HG02884 (cell line): ENCODE measurements at regions not wholly inside any gene's neighbourhood (a gene's known extent, or its start where the extent isn't known, plus 50 kb on each side); places are given as distances from the start of the nearest gene placed in this dataset.
"Not testable (repeated sequence)": the region's sequence is repeated elsewhere in the genome, so short reads cannot be mapped to it uniquely, and the experiment has no call there.

Experiments
- ATAC-seq: cut with Tn5 transposase; IDR thresholded peaks from one replicate; pipeline ENCODE4 v1.9.1; 2021; ENCODE audit warnings: mild to moderate bottlenecking, moderate library complexity; ENCODE audit not compliant: unreplicated experiment

DNA sequence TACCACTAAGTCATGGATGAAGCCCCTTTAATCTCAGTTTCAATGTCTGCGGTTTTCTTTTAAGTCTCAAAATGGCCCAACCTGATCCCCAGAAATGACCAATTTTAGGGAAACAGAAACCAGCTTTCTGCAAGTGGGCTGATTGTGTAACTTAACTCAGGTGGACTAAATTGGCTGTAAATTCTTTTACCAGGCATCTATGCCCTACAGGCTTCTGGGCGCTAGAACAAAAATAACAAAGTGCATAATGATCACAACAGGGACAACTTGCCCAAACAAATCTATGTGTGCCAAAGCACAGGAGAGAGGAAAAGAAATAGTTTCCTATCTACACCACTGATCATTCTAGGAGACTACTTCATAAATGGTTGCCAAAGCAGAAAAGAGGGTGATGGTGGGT, 112.3 kb upstream of the SETBP1 start:
- no peak for ATAC-seq

DNA sequence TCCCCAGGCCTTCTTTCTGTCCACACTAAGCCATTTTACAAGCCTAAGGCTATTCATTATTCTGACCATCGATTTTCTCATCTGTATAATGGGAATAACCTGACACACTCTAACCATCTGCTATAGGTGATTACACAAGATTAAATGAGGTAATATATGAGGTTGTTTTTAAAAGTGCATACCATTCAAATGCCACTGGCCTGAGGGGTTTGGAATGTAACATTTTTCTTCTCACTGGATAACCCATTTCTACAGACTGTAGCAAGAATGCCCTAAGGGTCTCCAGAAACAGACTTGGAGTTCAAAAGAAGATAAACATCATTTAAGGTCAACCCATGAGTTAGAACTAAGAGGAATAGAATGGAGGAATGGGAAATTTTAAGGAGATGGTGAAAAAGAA, 111.7 kb upstream of the SETBP1 start:
- no peak for ATAC-seq

DNA sequence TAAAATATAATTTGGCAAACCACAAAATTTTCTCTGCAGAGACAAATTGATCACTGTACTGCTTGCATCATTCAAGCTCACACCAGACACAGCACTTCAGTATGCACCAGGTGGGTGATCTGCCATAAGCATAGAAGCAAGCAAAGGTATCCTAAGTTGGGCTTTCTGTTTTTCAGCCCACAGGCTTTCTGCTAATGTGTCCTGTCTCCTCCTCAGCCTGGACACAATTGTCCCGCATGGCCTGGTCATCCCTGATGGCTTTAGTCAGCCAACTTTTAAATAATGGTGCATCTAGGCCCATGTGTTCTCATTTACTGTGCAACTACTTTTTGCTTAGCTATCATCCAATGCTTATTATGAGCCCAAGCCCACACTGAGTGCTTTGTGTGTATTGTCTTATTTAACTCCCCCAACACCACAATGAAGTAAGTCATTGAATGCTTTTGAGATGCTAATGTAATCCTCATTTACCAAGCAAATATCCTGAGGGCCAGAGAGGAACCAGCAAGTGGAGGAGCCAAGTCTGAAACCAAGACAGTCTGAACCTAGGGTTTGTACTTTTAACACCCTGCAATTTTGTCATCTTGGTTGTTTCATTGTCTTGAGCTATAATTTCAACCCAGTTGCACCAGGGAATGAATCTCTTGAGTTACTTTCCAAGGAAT, 111.2 kb upstream of the SETBP1 start:
- no peak for ATAC-seq

DNA sequence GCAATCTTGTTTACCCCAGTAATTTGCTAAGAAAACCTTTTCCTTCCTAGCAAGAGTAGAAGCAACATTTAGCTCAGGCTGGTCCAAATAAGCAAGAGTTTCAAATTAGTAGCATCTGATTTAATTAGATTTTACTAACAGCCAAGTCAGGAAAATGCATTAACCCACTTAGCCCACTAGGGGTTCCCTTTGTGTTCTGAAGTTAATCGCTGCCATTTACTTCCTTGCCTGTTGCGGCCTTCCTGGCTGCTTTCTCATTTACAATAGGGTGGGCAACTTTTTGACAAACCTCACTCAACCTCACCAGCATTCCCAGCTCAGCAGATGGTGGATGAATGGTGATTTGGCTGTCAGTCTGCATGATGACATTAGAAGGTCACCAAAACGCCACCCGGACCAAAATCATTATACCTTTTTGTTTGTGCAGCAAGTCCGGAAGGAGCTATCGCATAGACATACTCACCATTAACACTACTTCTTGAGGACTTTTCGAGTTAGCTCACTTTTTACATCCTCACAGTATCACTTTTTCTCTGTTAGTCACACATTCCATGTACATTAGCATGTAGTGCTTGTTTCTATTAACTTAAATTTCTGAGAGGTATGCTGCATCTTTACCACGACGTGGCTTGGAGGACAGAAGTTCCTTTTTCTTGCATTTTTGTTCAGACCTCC, 101.5 kb upstream of the SETBP1 start:
- peak; percentile 66 for ATAC-seq

DNA sequence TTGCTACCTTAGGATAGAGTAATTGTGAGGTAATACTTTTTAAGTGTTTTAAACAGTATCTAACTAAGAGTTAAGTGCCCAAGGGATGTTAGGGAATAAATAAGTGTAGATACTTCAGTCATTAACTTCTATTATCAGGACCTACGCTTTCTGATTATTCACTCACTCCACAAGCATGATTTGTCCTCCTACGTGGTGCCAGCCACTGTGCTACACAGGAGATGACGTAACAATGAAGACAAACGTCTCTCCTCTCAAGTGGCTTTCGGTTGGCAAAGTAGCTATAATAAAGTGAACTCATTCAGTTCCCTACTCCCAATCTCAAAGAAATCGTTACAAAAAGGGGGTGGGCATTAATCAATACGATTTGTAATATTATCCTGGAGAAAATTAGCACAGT, 100.9 kb upstream of the SETBP1 start:
- ATAC-seq, result no peak

DNA sequence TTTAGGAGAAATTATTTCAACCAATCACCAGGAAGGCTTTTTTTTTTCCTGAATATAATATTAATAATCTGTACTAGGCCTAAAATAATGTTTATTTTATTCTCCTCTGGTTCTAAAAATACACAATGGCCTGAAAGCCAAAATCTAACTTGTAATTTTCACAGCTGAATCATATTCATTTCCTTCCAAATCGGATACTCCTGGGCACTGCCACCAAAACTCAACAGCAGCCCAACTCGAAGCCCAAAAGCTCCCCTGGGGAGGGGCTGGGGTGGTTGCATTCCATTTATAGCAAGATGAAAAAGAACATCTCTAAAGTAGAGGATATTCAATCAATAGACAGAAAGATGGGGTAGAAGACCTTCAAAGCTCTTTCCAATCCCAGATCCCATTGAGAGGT, 100.5 kb upstream of the SETBP1 start:
- no peak for ATAC-seq

DNA sequence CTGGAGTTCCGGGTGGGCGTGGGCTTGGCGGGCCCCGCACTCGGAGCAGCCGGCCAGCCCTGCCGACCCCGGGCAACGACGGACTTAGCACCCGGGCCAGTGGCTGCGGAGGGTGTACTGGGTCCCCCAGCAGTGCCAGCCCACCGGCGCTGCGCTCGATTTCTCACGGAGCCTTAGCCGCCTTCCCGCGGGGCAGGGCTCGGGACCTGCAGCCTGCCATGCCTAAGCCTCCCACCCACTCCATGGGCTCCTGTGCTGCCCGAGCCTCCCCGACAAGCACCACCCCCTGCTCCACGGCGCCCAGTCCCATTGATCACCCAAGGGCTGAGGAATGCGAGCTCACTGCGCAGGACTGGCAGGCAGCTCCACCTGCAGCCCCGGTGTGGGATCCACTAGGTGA, 99.9 kb upstream of the SETBP1 start:
- not testable (repeated sequence) for ATAC-seq

DNA sequence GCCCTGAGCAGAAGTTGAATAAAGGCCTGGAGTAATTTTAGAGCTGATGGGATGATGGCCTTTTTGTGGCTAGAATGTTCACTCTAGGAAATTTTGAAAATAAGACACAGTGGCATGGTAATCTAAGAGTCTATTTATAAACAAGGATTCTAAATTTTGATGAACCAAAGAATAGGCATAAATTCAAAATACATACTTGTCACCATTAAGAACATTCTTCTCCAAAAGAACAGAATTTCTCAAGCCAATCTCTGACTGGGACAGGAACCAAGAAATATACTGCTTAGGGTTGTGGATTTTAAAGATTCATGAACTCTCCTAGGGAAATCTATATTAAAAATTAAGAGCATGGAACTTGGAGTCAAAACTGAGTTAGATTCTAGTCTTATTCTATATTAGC, 98.2 kb upstream of the SETBP1 start:
- no peak for ATAC-seq

DNA sequence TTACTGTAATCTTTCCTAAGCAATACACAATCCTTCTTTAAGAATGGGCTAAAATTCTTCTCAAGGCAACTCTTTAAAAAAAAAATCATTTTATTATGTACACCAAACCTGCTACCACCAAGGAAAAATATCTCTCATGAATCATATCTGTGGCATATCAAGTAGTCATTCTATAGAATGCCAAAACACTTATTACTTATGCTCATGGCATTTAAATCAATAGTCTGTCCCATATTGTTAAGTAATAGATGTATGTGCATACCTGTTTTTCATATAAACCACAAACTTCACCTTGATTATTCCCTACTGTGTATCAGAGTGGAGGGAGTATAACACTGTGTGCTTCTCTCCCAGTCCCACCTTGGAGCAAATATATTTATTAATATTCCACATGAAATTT, 95.8 kb upstream of the SETBP1 start:
- ATAC-seq, result no peak

DNA sequence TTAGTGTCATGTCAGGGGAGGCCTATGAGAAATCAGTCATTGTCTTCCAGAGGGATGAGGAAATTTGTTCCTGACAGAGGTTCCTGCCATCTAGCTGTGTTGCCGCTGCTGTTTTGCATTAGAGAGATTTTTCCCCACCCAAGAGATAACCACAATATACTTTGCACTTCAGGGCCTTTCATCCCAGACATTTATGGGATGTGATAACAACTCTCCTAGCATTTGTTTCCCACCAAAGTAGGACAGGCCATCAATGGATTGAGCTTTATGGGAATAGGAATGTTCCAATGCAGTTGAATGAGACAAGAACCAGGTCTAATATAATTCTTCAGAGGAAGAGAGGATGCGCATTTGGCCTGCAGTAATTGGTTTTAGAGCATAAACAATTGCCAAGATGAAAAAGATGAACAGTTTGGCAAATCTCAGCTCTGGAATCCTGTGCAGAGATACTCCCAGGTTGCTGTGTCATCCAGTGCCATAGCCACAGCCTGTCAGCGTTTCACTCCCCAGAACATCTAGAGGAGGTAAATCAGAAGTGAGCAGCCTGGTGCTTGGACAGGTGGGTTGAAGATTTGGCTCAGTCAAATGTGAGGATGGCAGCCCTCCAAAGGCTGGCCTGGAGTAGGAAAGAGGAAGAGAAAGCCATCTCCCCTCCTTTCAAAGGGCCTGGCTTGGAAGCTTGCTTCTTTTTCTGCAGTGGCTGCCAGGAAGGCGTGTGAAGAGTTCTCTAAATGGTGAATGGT, 93.7 kb upstream of the SETBP1 start:
- no peak for ATAC-seq

DNA sequence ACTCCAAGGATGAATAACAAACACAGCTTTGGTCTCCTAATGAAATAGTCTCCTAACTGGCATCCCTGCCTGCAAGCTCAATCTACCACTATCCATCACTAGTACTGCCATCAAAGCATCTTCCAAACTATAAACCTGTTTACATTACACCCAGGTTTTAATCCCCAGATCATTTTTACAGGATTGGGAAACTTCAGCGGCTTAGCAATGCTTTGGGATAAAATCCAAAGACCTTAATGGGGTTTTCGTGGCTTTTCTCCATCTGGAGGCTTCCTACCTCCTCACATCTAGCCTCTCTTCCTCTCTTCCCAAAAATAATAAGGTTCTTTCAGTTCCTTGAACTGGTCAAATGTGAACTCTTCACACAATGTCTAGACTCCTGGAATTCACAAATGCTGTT, 92.2 kb upstream of the SETBP1 start:
- ATAC-seq, result no peak

DNA sequence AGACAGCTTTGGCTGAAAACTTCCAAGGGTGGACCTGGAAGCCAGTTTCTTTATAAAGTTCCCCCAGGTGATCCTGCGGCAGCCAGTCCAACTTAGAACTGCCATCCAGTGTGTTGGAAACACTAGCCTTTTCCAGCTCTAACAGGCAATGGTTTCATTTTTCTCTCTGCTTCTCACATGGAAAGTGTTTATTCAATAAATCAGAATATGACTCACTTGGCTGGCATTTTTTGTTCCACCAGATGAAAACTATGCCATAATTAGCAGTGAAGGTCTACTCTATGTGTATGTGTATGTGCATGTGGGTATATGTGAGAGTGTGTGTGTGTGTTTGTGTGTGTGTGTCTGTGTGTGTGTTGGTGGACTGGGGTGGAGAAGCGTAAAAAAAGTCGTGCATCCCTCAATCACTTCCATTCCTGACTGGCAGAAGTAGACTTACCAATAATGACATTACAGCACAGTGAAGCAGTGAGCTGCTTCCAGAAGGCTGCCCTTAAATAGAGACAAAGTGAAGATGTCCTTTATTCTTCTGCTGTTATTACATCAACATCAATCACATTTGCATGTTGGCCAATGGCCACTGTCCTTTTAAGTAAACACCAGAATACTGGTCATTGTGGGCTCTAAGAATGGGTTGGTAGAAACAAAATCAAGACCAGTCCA, 90.9 kb upstream of the SETBP1 start:
- ATAC-seq, result no peak

DNA sequence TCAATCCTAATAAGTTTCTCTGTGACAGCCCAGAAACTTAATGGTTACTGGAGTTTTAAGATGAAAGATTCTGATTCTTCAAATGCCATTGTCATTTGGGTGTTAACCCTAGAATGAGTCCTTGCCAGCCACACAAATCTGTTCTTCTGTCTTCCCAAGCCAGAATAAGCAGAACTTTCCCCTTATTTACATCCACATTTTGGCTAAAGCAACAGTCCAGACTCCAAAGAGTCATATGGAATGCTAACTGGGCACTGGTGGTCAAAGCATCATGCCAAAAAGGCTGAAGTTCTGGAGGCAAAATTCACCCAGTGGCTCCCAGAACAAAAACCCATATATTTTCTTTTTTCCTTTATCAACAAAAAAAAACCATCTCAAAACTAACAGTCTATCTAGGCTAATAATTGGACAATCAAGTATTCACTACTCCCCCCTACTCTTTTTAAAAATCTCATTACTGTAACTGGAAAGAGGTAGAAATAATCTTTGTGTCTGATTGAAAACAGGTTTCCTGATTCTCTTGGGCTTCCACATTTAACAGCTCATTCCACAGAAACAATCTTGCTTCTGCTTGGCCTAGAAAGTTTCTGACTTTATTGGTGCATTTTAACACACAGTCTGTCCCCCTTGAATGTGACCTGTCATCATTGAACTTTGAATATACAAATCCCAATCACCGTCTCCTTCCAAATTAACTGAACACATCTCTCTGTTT, 89.6 kb upstream of the SETBP1 start:
- no peak for ATAC-seq

DNA sequence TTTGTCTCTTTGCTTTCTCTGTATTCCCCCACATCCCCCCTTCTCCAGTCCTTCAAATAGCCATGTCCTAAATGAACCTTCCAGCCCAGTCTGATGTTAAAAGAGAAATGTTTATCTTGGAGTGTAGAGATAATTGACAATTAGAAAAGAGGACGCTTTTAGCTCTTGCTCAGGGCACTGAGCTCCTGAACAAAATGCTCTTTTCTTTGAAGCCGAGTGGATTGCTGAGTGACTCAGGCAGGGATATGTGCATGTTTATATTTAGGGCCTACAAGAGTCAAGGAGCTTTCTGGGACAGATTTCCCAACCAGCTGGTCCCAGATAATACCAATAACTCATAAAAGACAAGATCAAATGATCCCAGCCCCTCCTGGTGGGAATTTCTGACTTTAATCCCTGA, 88.0 kb upstream of the SETBP1 start:
- no peak for ATAC-seq

DNA sequence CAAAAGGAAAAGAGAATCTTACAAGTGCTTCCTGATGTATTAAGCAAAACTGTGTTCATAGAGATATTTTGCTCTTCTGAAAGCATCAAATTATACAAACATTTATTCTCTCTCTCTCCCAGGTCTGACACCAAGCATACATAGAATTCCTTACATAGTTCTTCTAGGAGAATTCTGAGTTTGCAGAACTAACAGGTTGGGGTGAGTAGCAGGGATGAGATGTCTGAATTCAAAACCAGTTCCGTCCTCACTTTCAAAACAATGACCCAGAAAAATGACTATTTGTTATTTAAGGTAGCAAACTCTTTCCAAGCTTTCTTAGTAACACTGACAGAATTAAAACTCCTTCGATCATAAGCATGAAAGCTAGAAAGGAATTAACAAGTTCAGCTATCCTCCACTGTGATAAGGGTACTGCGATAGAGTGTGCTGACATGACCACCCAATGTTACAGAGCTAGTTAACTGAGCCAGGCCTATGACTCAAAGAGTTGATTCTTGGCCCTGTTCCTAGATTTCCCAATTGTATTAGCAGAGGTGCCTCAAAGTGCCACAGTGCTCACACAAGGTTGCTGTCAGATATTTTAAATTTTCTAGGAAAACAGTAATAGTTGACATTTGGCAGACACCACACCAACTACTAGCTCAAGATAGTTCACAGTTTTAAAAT, 85.8 kb upstream of the SETBP1 start:
- no peak for ATAC-seq

DNA sequence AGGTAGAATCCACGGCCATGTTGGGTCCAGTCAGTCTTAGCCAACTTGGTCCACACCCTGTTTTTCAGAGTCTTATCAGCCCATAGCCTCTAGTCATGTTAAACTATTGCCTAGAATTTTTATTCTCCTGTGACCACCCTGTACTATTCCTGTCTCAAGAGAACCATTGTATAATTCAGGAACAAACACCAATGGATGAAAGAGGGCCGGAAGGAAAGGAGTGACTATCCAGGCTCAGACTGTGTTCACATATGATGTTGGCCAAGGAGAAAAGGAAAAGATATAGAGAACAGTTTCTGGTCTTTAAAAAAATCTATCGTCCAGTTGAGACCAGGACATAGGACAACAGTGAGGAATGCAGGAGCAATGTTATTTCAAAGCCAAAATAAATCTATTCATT, 82.9 kb upstream of the SETBP1 start:
- ATAC-seq, result no peak

DNA sequence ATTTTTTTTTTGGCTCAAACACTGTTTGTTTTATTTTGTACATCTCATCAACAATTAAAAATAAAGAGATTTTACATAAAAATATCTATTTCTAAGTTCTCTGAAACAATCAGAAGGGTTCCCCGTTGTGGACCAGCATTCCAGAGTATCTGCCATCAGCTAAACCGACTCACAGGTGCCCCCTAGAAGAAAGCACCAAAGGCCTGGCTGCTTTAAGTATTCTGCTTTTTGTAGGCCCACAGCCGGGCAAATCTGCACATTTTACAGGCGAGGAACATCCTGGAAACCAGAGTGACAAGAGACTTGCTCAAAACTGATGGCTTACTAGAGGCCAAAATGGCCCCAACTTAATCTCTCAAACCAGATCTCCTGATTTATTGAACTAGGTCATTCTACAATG, 82.2 kb upstream of the SETBP1 start:
- no peak for ATAC-seq

DNA sequence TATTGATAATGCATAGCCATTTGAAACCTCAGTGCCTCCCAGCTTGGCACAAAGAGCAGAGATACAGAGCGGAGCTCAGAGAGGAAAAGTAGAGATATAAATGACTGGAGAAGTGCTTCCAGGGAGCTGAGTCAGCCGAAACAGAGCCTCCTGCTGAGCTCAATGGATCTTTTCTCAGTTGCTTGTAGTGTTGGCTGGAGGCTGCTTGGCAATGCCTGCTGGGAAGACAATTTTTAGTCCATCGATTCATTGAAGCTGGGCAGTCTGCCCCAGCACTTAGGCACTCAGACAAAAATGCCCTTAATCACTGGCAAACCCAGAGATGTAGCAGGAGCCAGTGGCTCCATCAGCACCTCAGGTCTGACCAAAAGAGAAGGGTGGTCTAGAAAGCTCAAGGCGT, 81.3 kb upstream of the SETBP1 start:
- no peak for ATAC-seq

DNA sequence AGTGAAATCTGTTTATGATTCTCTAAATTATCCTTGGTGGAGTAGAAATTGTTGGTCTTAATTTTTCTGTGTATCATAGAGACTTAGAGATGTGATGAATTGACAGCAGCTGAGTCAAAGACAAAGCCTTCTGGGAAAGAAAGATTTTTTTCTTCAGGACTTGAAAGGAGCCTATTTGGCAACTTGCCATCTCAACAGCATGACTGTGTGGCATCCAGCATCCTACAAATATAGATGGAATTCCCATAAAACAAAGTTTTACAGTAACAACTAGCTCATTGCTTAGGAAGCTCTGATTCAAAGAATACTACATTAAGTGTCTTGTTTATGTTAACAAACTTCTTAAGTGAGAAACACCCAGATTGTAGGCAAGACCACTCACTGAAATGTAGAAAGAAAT, 79.2 kb upstream of the SETBP1 start:
- no peak for ATAC-seq

DNA sequence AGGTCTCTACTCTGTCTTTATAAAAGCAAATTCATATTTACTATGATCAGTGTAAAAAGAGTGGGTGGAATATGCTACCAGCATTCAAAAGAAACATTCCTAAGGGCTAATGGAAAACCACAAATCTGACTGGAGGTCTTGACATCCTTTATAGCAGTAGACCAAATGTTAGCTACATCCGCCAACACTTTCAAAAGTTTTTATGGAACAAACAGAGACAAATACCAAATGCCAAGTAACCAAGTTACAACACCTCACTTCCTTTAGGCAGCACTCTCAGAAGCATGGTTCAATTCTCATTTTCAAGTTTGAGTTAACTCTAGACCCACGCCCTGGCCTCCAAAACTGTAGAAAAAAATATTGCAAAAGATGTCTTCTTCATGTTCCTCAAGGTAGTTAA, 78.3 kb upstream of the SETBP1 start:
- ATAC-seq, result no peak

DNA sequence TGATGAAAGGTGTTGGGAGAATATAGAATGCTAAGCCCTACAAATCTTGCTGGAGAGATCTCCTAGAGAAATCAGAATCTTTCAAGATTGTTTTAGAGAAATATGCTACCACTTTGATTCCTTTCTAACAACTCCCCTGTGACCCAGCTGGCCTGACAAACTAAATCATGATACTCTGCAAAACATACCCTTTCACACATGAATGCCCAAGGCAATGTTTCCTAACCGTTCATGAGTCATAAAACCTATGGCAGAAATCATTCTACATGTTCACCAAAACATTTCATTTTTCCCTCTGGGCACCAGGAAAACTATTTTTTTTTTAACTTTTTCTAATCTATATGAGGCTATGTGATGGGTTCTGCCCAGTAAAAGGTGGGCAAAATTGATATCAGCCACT, 77.8 kb upstream of the SETBP1 start:
- no peak for ATAC-seq
